Upper lobe of left lung (tissue), 4 donors: ENCODE measurements at regions not wholly inside any gene's neighbourhood (a gene's known extent, or its start where the extent isn't known, plus 50 kb on each side); places are given as distances from the start of the nearest gene placed in this dataset.

Source experiments
- POLR2AphosphoS5 ChIP-seq, 2 donors: sonication (generic); formaldehyde crosslinking; IDR thresholded peaks; one replicate each; pipeline ENCODE4 v1.5.1; 2017; ENCODE audit warnings: antibody characterized with exemption in 2 of 2
- TF ChIP-seq, protein P1 (sequence below), 6 experiments: fragments of 450-650 bp in 4 of 6; fragments of 200-600 bp in 2 of 6; sonication (generic) in 2 of 6; IDR thresholded peaks; one replicate each; pipeline ENCODE4 v1.5.1; 2016 to 2019; ENCODE audit warnings: antibody characterized with exemption in 6 of 6

DNA sequence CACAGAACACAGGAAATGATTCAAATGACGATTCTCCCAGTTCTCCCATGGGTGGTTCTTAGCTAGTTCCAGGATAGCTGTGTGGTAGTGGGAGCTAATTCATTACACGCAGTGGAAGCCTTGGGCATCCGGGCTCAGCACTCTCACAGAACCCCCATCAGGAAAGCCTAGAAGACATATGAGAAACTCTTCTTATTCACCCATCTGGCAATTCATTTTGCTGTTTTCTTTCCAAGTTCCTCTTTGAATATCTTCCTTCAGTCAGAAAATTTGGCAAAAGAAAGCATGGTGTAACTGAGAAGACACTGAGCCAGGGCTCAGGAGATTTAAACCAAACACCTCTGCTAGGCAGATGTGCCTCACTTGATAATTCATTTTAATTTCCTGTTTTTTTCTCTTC, 85.2 kb upstream of the FN1 start:
- TF ChIP-seq, protein P1, sequence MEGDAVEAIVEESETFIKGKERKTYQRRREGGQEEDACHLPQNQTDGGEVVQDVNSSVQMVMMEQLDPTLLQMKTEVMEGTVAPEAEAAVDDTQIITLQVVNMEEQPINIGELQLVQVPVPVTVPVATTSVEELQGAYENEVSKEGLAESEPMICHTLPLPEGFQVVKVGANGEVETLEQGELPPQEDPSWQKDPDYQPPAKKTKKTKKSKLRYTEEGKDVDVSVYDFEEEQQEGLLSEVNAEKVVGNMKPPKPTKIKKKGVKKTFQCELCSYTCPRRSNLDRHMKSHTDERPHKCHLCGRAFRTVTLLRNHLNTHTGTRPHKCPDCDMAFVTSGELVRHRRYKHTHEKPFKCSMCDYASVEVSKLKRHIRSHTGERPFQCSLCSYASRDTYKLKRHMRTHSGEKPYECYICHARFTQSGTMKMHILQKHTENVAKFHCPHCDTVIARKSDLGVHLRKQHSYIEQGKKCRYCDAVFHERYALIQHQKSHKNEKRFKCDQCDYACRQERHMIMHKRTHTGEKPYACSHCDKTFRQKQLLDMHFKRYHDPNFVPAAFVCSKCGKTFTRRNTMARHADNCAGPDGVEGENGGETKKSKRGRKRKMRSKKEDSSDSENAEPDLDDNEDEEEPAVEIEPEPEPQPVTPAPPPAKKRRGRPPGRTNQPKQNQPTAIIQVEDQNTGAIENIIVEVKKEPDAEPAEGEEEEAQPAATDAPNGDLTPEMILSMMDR (IDR thresholded peaks at IDR 0.05), result no peak
- TF ChIP-seq POLR2AphosphoS5 (IDR thresholded peaks at IDR 0.05), result no peak
